ENCODE measurements at regions not wholly inside any gene's neighbourhood (a gene's known extent, or its start where the extent isn't known, plus 50 kb on each side); places are given as distances from the start of the nearest gene placed in this dataset.

DNA sequence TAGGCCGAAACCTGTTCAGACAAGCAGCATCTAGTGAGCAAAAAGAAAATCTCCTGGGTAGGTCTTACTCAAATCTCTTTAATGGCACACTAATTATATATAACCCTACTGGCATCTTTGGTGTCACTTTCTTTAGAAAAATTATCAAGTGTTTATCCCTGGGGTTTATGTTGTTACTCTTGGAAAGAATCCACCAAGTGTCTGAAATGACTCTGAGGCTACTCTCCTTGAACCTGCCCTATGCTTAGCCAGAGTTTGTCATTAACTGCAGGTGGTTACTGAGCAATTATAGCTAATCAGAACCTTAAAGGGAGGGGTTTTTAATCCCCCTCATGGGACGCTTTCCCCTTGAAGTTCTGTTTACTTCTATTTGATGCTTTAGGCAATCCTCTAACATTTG, 381.9 kb downstream of the PLK2 start:
- TF ChIP-seq EZH2phosphoT487 (IDR thresholded peaks at IDR 0.05; ENCODE audit: borderline replicate concordance, low read length): no peak
- TF ChIP-seq, protein P1, sequence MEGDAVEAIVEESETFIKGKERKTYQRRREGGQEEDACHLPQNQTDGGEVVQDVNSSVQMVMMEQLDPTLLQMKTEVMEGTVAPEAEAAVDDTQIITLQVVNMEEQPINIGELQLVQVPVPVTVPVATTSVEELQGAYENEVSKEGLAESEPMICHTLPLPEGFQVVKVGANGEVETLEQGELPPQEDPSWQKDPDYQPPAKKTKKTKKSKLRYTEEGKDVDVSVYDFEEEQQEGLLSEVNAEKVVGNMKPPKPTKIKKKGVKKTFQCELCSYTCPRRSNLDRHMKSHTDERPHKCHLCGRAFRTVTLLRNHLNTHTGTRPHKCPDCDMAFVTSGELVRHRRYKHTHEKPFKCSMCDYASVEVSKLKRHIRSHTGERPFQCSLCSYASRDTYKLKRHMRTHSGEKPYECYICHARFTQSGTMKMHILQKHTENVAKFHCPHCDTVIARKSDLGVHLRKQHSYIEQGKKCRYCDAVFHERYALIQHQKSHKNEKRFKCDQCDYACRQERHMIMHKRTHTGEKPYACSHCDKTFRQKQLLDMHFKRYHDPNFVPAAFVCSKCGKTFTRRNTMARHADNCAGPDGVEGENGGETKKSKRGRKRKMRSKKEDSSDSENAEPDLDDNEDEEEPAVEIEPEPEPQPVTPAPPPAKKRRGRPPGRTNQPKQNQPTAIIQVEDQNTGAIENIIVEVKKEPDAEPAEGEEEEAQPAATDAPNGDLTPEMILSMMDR (conservative IDR thresholded peaks at IDR 0.05; ENCODE audit: low read depth, low read length): no peak
- no peak for TF ChIP-seq EZH2 (IDR thresholded peaks at IDR 0.05; ENCODE audit: low read length, unreplicated experiment)

DNA sequence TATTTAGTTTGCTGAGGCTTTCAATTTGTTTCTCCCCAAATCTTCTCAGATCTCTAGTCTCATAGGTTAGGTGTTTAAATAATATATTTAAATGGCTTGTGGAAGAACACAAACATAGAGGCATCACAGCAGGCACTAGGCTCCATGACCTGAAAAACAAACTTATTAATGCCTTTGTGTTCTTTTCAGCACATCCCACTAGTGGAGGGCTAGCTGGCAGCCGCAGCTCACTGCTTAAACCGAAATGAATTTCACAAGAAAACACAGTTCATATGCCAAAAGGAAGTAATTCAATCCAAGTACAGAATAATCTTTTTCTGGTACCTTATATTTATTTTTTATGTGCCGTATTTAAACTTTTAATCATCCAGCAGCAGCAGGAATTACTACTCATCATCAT, 382.5 kb downstream of the PLK2 start:
- Histone ChIP-seq H3K9me3 (ENCODE audit: low read length) (no peaks in the 10 kb centered on the region), H3K36me3 (ENCODE audit: low read depth, low read length) (no peaks in the 10 kb centered on the region), H3K79me2 (ENCODE audit: low read length) (no peaks in the 10 kb centered on the region), H3K27me3 (ENCODE audit: low read length) (no peaks in the 10 kb centered on the region), H3K9me2 (replicated peaks; ENCODE audit: low read length) (no peaks in the 10 kb centered on the region), H3K27ac (ENCODE audit: low read length) (no peak overlapping the region), H2AFZ (ENCODE audit: low read length) (no peak overlapping the region), H3K4me2 (ENCODE audit: low read length) (no peak overlapping the region), H3K9ac (ENCODE audit: low read length) (no peak overlapping the region), H3K4me1 (ENCODE audit: insufficient read depth, low read length) (peaks cover 34% of the 10 kb centered on the region), H3K4me3 (ENCODE audit: low read length) (no peak overlapping the region), H4K20me1 (ENCODE audit: low read length) (no peaks in the 10 kb centered on the region), H3F3A (ENCODE audit: low read length, unreplicated experiment) (no peaks in the 10 kb centered on the region)
- no peak for TF ChIP-seq EZH2phosphoT487 (IDR thresholded peaks at IDR 0.05; ENCODE audit: borderline replicate concordance, low read length)
- TF ChIP-seq EZH2 (IDR thresholded peaks at IDR 0.05; ENCODE audit: low read length, unreplicated experiment): no peak
- TF ChIP-seq, protein P1 (conservative IDR thresholded peaks at IDR 0.05; ENCODE audit: low read depth, low read length): no peak
- ChIA-PET POLR2A (ENCODE audit: unreplicated experiment) (no interaction called here), CTCF (no interaction called here)
- ATAC-seq (no peak), DNase-seq (no peak)
- BruUV-seq (replicated peaks): no TSS peak
- intact Hi-C loops (cut with micrococcal nuclease): no loop called here

More for the DNA sequence above, 381.9 kb downstream of the PLK2 start:
- H3K79me2 ChIP-seq (ENCODE audit: low read length): no peaks in the 10 kb centered on the region
- no peaks in the 10 kb centered on the region for H3K9me3 ChIP-seq (ENCODE audit: low read length)
- no peak overlapping the region for H3K9ac ChIP-seq (ENCODE audit: low read length)
- CTCF ChIA-PET: no interaction called here
- no peaks in the 10 kb centered on the region for H4K20me1 ChIP-seq (ENCODE audit: low read length)
- H3K36me3 ChIP-seq (ENCODE audit: low read depth, low read length): no peaks in the 10 kb centered on the region
- no peak for DNase-seq
- BruUV-seq (replicated peaks): no TSS peak
- no peak for ATAC-seq
- no peak overlapping the region for H2AFZ ChIP-seq (ENCODE audit: low read length)
- no peaks in the 10 kb centered on the region for H3K9me2 ChIP-seq (replicated peaks; ENCODE audit: low read length)
- H3K27ac ChIP-seq (ENCODE audit: low read length): no peak overlapping the region
- H3K4me1 ChIP-seq (ENCODE audit: insufficient read depth, low read length): peaks cover 34% of the 10 kb centered on the region
- POLR2A ChIA-PET (ENCODE audit: unreplicated experiment): no interaction called here
- H3F3A ChIP-seq (ENCODE audit: low read length, unreplicated experiment): no peaks in the 10 kb centered on the region
- H3K4me3 ChIP-seq (ENCODE audit: low read length): no peak overlapping the region
- H3K4me2 ChIP-seq (ENCODE audit: low read length): no peak overlapping the region
- intact Hi-C loops (cut with micrococcal nuclease): no loop called here
- no peaks in the 10 kb centered on the region for H3K27me3 ChIP-seq (ENCODE audit: low read length)

DNA sequence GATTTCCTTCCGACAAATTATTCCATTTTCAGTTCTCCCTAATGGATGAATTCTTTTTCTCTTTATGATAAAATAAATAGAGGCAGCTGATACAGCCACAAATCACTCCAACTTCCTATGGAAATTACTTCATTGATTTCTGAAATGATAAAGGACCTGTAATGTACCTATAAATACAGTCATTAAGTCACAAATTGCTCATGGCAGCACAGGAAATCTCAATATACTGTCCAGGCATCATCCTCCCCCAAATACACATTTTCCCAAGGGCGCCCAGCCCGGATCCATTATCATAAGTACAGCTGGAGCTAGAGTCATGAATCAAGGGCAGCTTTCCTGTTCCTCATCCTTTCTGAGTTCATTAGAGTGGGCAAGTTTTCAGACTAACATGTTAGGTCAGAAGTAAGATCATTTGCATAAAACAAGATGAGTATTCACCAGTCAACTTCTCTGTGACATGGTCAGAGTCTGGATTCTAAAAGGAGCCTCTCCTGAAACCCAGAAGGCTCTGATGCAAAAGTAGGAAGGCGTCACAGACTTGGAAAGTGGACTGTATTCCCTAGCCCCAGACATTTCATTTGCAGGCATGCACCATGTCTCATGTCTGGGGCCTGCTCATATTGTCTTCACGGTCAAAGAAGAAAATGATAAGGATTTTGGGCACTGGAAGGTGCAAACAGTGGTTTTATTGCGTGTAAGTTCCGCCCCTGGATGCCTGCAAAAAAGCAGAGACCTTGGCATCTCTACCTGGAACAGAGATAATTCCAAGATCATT, 383.2 kb downstream of the PLK2 start:
- intact Hi-C loops (cut with micrococcal nuclease): no loop called here
- Histone ChIP-seq H3K36me3 (ENCODE audit: low read depth, low read length) (no peaks in the 10 kb centered on the region), H2AFZ (ENCODE audit: low read length) (no peak overlapping the region), H3K4me2 (ENCODE audit: low read length) (0 out of 2 replicates have a peak overlapping the region, but pooled peaks have one; percentile 38), H3K4me1 (ENCODE audit: insufficient read depth, low read length) (peaks cover 34% of the 10 kb centered on the region), H3K9me3 (ENCODE audit: low read length) (no peaks in the 10 kb centered on the region), H3K9ac (ENCODE audit: low read length) (no peak overlapping the region; the same call in 1 of the 2 replicates), H3K27me3 (ENCODE audit: low read length) (no peaks in the 10 kb centered on the region), H3K79me2 (ENCODE audit: low read length) (no peaks in the 10 kb centered on the region), H4K20me1 (ENCODE audit: low read length) (no peaks in the 10 kb centered on the region), H3K9me2 (replicated peaks; ENCODE audit: low read length) (no peaks in the 10 kb centered on the region), H3F3A (ENCODE audit: low read length, unreplicated experiment) (no peaks in the 10 kb centered on the region), H3K27ac (ENCODE audit: low read length) (peak overlapping the region; percentile 56), H3K4me3 (ENCODE audit: low read length) (no peak overlapping the region)
- no peak for ATAC-seq
- no peak for DNase-seq
- ChIA-PET POLR2A (ENCODE audit: unreplicated experiment) (no interaction called here), CTCF (no interaction called here)
- TF ChIP-seq EZH2phosphoT487 (IDR thresholded peaks at IDR 0.05; ENCODE audit: borderline replicate concordance, low read length) (no peak), EZH2 (IDR thresholded peaks at IDR 0.05; ENCODE audit: low read length, unreplicated experiment) (no peak)
- TF ChIP-seq, protein P1 (conservative IDR thresholded peaks at IDR 0.05; ENCODE audit: low read depth, low read length): no peak
- BruUV-seq (replicated peaks): no TSS peak

Measured in PC-3 (cell line).